Type B pancreatic cell (in vitro differentiated cells): ENCODE measurements at regions not wholly inside any gene's neighbourhood (a gene's known extent, or its start where the extent isn't known, plus 50 kb on each side); places are given as distances from the start of the nearest gene placed in this dataset.

Source experiments
- DNase-seq: peaks from one replicate; pipeline ENCODE4 v3.0.0; 2021; ENCODE audit warnings: mixed read lengths; ENCODE audit not compliant: unreplicated experiment; ENCODE audit errors: extremely low spot score
- H3K27ac Mint-ChIP-seq: 2 replicates; pipeline ENCODE4 v1.8.0; 2021; ENCODE audit warnings: mild to moderate bottlenecking, mixed read lengths
- H3K27me3 Mint-ChIP-seq: 2 replicates; pipeline ENCODE4 v1.8.0; 2021; ENCODE audit warnings: mixed read lengths
- H3K36me3 Mint-ChIP-seq: 2 replicates; pipeline ENCODE4 v1.8.0; 2021; ENCODE audit warnings: mixed read lengths
- H3K4me1 Mint-ChIP-seq: one replicate; pipeline ENCODE4 v1.8.0; 2021; ENCODE audit warnings: mixed read lengths; ENCODE audit not compliant: unreplicated experiment
- H3K4me3 Mint-ChIP-seq: 2 replicates; pipeline ENCODE4 v1.8.0; 2021; ENCODE audit warnings: mild to moderate bottlenecking, mixed read lengths
- H3K9me3 Mint-ChIP-seq: 2 replicates; pipeline ENCODE4 v1.8.0; 2021; ENCODE audit warnings: mixed read lengths
- TF ChIP-seq, protein P1 (sequence below): fragments of 200-600 bp; sonication (generic); conservative IDR thresholded peaks from 2 replicates; pipeline ENCODE4 v1.5.0; 2021; ENCODE audit warnings: antibody characterized with exemption, mild to moderate bottlenecking

DNA sequence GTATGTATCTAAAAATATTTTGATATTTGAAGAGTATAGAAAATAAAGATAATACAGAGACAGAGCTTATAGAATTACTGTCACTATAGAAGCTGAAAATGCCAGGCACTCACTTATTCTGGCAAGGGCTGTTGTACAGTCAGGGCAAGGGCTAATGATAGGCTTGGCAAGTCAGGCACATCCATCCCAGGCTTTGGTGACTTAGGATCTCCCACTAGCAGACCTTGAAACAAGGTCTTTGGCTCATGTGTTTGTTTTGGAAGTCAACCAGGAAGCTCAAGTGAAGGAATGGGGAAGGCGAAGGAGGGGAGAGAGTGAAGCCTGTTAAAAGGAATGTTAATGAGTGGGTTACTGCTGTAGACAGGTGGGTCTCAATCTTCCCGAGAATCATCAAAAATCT lies 199.1 kb upstream of the SUCLG2 start:
- no peaks in the 10 kb centered on the region for H3K4me1 Mint-ChIP-seq
- no peak overlapping the region for H3K4me3 Mint-ChIP-seq
- H3K27ac Mint-ChIP-seq: no peak overlapping the region
- TF ChIP-seq, protein P1, sequence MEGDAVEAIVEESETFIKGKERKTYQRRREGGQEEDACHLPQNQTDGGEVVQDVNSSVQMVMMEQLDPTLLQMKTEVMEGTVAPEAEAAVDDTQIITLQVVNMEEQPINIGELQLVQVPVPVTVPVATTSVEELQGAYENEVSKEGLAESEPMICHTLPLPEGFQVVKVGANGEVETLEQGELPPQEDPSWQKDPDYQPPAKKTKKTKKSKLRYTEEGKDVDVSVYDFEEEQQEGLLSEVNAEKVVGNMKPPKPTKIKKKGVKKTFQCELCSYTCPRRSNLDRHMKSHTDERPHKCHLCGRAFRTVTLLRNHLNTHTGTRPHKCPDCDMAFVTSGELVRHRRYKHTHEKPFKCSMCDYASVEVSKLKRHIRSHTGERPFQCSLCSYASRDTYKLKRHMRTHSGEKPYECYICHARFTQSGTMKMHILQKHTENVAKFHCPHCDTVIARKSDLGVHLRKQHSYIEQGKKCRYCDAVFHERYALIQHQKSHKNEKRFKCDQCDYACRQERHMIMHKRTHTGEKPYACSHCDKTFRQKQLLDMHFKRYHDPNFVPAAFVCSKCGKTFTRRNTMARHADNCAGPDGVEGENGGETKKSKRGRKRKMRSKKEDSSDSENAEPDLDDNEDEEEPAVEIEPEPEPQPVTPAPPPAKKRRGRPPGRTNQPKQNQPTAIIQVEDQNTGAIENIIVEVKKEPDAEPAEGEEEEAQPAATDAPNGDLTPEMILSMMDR: no peak
- no peaks in the 10 kb centered on the region for H3K36me3 Mint-ChIP-seq
- no peak for DNase-seq
- H3K27me3 Mint-ChIP-seq: no peaks in the 10 kb centered on the region
- H3K9me3 Mint-ChIP-seq: no peaks in the 10 kb centered on the region

DNA sequence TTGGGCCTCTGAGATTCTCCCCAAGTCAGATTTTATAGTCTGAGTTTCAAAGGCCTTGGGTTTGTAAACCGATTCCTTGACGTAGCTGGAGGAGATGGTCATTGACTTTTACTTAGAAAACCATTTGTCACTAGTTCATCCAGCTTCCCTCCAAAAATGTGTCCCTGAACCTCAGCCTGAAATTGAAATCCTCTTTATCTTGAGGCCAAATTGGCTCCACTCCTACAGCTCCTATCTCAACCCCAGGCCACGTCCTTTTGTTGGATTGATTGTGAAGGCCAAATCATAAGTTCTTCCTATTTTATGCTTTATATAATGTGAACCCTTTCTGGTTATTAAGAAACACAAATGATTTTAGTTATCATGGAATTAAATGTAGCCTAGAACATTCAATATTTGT lies 193.9 kb upstream of the SUCLG2 start:
- Mint-ChIP-seq H3K9me3 (no peaks in the 10 kb centered on the region), H3K36me3 (no peaks in the 10 kb centered on the region), H3K27me3 (no peaks in the 10 kb centered on the region), H3K4me1 (no peaks in the 10 kb centered on the region), H3K27ac (no peak overlapping the region), H3K4me3 (no peak overlapping the region)
- TF ChIP-seq, protein P1: no peak
- no peak for DNase-seq

DNA sequence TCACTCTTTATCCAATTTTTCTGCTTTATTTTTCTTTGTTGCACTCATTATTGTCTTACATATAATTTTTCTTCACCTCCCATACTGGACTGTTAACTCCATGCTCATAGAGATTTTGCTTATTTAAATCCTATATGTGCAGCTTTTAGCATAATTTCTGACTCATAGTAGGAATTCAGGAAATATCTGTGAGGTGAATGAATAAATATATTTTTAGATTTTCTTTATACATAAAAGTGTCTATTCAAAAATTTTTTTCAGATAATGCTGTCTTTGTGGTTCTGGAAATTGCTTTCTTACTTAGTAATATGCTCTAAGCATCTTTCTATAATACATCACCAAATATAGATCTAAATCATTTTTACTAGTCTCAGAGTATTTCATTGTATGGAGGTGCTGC lies 191.8 kb upstream of the SUCLG2 start:
- no peaks in the 10 kb centered on the region for H3K4me1 Mint-ChIP-seq
- no peaks in the 10 kb centered on the region for H3K9me3 Mint-ChIP-seq
- DNase-seq: no peak
- H3K36me3 Mint-ChIP-seq: no peaks in the 10 kb centered on the region
- no peak overlapping the region for H3K27ac Mint-ChIP-seq
- TF ChIP-seq, protein P1: no peak
- no peak overlapping the region for H3K4me3 Mint-ChIP-seq
- H3K27me3 Mint-ChIP-seq: no peaks in the 10 kb centered on the region

DNA sequence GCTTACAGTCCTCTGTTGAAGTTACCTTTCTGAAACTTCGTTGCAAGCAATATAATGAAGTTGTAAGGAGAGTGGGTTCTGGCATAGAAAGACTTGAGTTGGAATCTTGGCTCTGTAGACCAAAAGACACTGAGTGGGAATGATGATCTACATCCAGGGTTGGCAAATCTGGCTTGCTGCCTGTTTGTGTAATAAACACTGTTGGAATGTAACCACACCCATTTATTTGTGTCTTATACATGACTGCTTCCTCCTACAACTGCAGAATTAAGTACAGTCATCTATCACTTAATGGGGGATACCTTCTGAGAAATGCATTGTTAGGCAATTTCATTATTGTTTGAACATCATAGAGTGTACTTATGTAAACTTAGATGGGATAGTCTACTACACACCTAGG lies 178.4 kb upstream of the SUCLG2 start:
- no peak for DNase-seq
- no peaks in the 10 kb centered on the region for H3K27me3 Mint-ChIP-seq
- H3K4me1 Mint-ChIP-seq: no peaks in the 10 kb centered on the region
- H3K27ac Mint-ChIP-seq: no peak overlapping the region
- peaks cover 4% of the 10 kb centered on the region for H3K9me3 Mint-ChIP-seq
- H3K36me3 Mint-ChIP-seq: no peaks in the 10 kb centered on the region
- TF ChIP-seq, protein P1: no peak
- no peak overlapping the region for H3K4me3 Mint-ChIP-seq

DNA sequence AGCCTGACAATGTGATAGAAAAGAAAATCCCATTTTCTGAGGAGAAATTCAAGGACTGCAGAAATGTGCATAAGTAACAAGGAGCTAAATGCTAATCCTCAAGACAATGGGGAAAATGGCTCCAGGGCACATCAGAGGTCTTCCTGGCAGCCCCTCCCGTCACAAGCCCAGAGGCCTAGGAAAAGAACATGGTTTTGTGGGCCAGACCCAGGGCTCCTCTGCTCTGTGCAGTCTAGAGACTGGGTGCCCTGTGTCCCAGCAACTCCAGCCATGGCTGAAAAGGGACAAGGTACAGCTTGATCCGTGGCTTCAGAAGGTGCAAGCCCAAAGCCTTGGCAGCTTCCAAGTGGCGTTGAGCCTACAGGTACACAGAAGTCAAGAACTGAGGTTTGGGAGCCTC lies 176.8 kb upstream of the SUCLG2 start:
- Mint-ChIP-seq H3K9me3 (peaks cover 4% of the 10 kb centered on the region), H3K27ac (no peak overlapping the region)

More for the DNA sequence above, 176.8 kb upstream of the SUCLG2 start:
- no peaks in the 10 kb centered on the region for H3K36me3 Mint-ChIP-seq
- H3K27me3 Mint-ChIP-seq: no peaks in the 10 kb centered on the region
- TF ChIP-seq, protein P1: no peak
- DNase-seq: no peak
- H3K4me3 Mint-ChIP-seq: no peak overlapping the region
- H3K4me1 Mint-ChIP-seq: no peaks in the 10 kb centered on the region
